ENCODE measurements at regions not wholly inside any gene's neighbourhood (a gene's known extent, or its start where the extent isn't known, plus 50 kb on each side); places are given as distances from the start of the nearest gene placed in this dataset.

GRCh38 chr5:98694902-98695301 is 78.6 kb upstream of the RGMB start:
- H3K23ac ChIP-seq (ENCODE audit: low read depth, low read length): no peak overlapping the region
- TF ChIP-seq MXI1 (IDR thresholded peaks at IDR 0.05; ENCODE audit: borderline replicate concordance, low read depth, low read length) (no peak), POLR2A (IDR thresholded peaks at IDR 0.05; ENCODE audit: low read depth, low read length) (no peak), RFX5 (IDR thresholded peaks at IDR 0.05; ENCODE audit: low read depth, low read length) (no peak), RAD21 (IDR thresholded peaks at IDR 0.05; ENCODE audit: low read length) (no peak), MAFK (IDR thresholded peaks at IDR 0.05; ENCODE audit: low read depth, low read length) (no peak), CTCF (conservative IDR thresholded peaks at IDR 0.05; ENCODE audit: low read depth, low read length) (no peak), FOS (IDR thresholded peaks at IDR 0.05; ENCODE audit: low read depth, low read length) (no peak), BHLHE40 (IDR thresholded peaks at IDR 0.05; ENCODE audit: low read depth, low read length) (no peak), CHD1 (IDR thresholded peaks at IDR 0.05; ENCODE audit: low read depth, low read length) (no peak), CEBPB (IDR thresholded peaks at IDR 0.05; ENCODE audit: low read depth, low read length) (no peak), SMC3 (IDR thresholded peaks at IDR 0.05; ENCODE audit: low read depth, low read length) (no peak), ELK1 (IDR thresholded peaks at IDR 0.05; ENCODE audit: borderline replicate concordance, low read depth, low read length) (no peak), MAZ (IDR thresholded peaks at IDR 0.05; ENCODE audit: borderline replicate concordance, low read depth, low read length) (no peak), USF2 (IDR thresholded peaks at IDR 0.05; ENCODE audit: low read depth, low read length) (no peak), RCOR1 (IDR thresholded peaks at IDR 0.05; ENCODE audit: insufficient replicate concordance, low read length) (no peak), NFE2L2 (IDR thresholded peaks at IDR 0.05; ENCODE audit: low read depth, low read length) (no peak)
- no peaks in the 10 kb centered on the region for H3K4me1 ChIP-seq (ENCODE audit: control insufficient read depth, insufficient read depth, low read length)
- H3K9me1 ChIP-seq (ENCODE audit: insufficient read depth, low read length): no peaks in the 10 kb centered on the region
- no peak overlapping the region for H2BK5ac ChIP-seq (ENCODE audit: low read depth, low read length, poor library complexity, severe bottlenecking)
- ATAC-seq (ENCODE audit: low read depth): no peak
- no peak overlapping the region for H3K18ac ChIP-seq (ENCODE audit: low read depth, low read length)
- H3K4ac ChIP-seq (ENCODE audit: low read depth, low read length): no peak overlapping the region
- POLR2A ChIA-PET (ENCODE audit: unreplicated experiment): no interaction called here
- in situ Hi-C loops (cut with MboI; ENCODE audit: low sequenced_read_pairs): no loop called here
- H3K9ac ChIP-seq (ENCODE audit: low read depth, low read length): no peak overlapping the region
- no peaks in the 10 kb centered on the region for H3K27me3 ChIP-seq (ENCODE audit: control insufficient read depth, insufficient read depth, low read length)
- no peaks in the 10 kb centered on the region for H3K36me3 ChIP-seq (ENCODE audit: control insufficient read depth, insufficient read depth, low read length)
- no peak overlapping the region for H2AK5ac ChIP-seq (ENCODE audit: low read depth, low read length)
- H2AK9ac ChIP-seq (replicated peaks; ENCODE audit: low read depth, low read length, poor library complexity): no peak overlapping the region
- no peak overlapping the region for H3K56ac ChIP-seq (ENCODE audit: extremely low read depth, insufficient read depth, low read length)
- no peak for DNase-seq
- H2BK20ac ChIP-seq (ENCODE audit: low read depth, low read length): no peak overlapping the region
- no peak overlapping the region for H3K14ac ChIP-seq (replicated peaks; ENCODE audit: low read depth, low read length)
- H3K9me3 ChIP-seq (ENCODE audit: control insufficient read depth, insufficient read depth, low read length): peaks cover 3% of the 10 kb centered on the region; the same call in 1 of the 2 replicates
- WGBS, 2 experiments (ENCODE audit: extremely low coverage in 2 of 2, insufficient read length in 1 of 2): no CpG with 5 or more reads among the region's 1 CpG
- no peak overlapping the region for H3K27ac ChIP-seq (ENCODE audit: insufficient read depth, low read length)
- H3K4me3 ChIP-seq (ENCODE audit: insufficient read depth, low read depth, low read length): no peak overlapping the region
- dilution Hi-C loops (cut with HindIII; ENCODE audit: low sequenced_read_pairs, unreplicated experiment): no loop called here
- H4K20me1 ChIP-seq (ENCODE audit: insufficient read depth, low read length): no peaks in the 10 kb centered on the region
- no peak overlapping the region for H4K8ac ChIP-seq (ENCODE audit: low read depth in 2 of 2, low read length in 2 of 2)
- no peak overlapping the region for H2AFZ ChIP-seq (replicated peaks; ENCODE audit: low read length, poor library complexity)
- intact Hi-C loops (cut with micrococcal nuclease): no loop called here
- H3K79me1 ChIP-seq (ENCODE audit: low read depth in 1 of 2, low read length in 2 of 2): no peaks in the 10 kb centered on the region
- H2BK120ac ChIP-seq (ENCODE audit: low read depth, low read length): no peak overlapping the region
- no peak overlapping the region for H4K5ac ChIP-seq (ENCODE audit: low read depth, low read length)
- H4K91ac ChIP-seq (ENCODE audit: insufficient read depth, low read depth, low read length): no peak overlapping the region
- CTCF ChIA-PET: interaction anchor here (0.9 kb wide), 1 partner anchor 74 kb away, joined by 3 read pairs; no protein-coding TSS in a partner anchor
- no peak overlapping the region for H2BK15ac ChIP-seq (ENCODE audit: low read depth, low read length)
- no peak overlapping the region for H3K4me2 ChIP-seq (ENCODE audit: low read depth, low read length)
- no TSS peak for BruUV-seq (replicated peaks)
